Neuronal stem cell (in vitro differentiated cells): ENCODE measurements at regions not wholly inside any gene's neighbourhood (a gene's known extent, or its start where the extent isn't known, plus 50 kb on each side); places are given as distances from the start of the nearest gene placed in this dataset.

Experiments used
- DNase-seq: peaks from one replicate; pipeline ENCODE4 v3.0.0-alpha.2; 2013; ENCODE audit warnings: low spot score
- H2AFZ ChIP-seq: one replicate; pipeline ENCODE4 v1.6.1; 2013; ENCODE audit warnings: mild to moderate bottlenecking, low read length, inconsistent platforms
- H2AK5ac ChIP-seq: 2 replicates; pipeline ENCODE4 v1.6.1; 2013; ENCODE audit warnings: low read depth, mild to moderate bottlenecking, inconsistent platforms, low read length, moderate library complexity, mixed read lengths
- H2BK120ac ChIP-seq: 2 replicates; pipeline ENCODE4 v1.6.1; 2013; ENCODE audit warnings: low read depth, mild to moderate bottlenecking, inconsistent platforms, low read length, moderate library complexity, mixed read lengths
- H2BK12ac ChIP-seq: one replicate; pipeline ENCODE4 v1.6.1; 2013; ENCODE audit warnings: low read length, inconsistent platforms
- H2BK15ac ChIP-seq: 2 replicates; pipeline ENCODE4 v1.6.1; 2013; ENCODE audit warnings: mild to moderate bottlenecking, low read length, inconsistent platforms, mixed read lengths
- H2BK5ac ChIP-seq: one replicate; pipeline ENCODE4 v1.6.1; 2013; ENCODE audit warnings: inconsistent platforms, mild to moderate bottlenecking, low read length, moderate library complexity
- H3K14ac ChIP-seq: one replicate; pipeline ENCODE4 v1.6.1; 2013; ENCODE audit warnings: low read length, inconsistent platforms
- H3K18ac ChIP-seq: 2 replicates; pipeline ENCODE4 v1.6.1; 2013; ENCODE audit warnings: low read length, inconsistent platforms
- H3K23ac ChIP-seq: 2 replicates; pipeline ENCODE4 v1.6.1; 2013; ENCODE audit warnings: low read depth, mild to moderate bottlenecking, mixed read lengths, low read length, inconsistent platforms; ENCODE audit not compliant: poor library complexity
- H3K27ac ChIP-seq: replicated peaks from 3 replicates; pipeline ENCODE4 v1.5.1; 2013; ENCODE audit warnings: low read length, inconsistent platforms
- H3K27me3 ChIP-seq, 3 experiments: 2 replicates each; pipeline ENCODE4 v1.6.1; 2013; ENCODE audit warnings: low read length in 3 of 3, mild to moderate bottlenecking in 2 of 3, inconsistent platforms in 1 of 3, low read depth in 1 of 3, mixed read lengths in 1 of 3, moderate library complexity in 1 of 3; ENCODE audit not compliant: control insufficient read depth in 3 of 3, insufficient read depth in 3 of 3
- H3K36me3 ChIP-seq, 2 donors: replicated peaks in 1 of 2; 2 replicates each; pipeline ENCODE4 v1.6.1; 2013; ENCODE audit warnings: low read length in 2 of 2; ENCODE audit not compliant: control insufficient read depth in 2 of 2, insufficient read depth in 2 of 2
- H3K4ac ChIP-seq: 2 replicates; pipeline ENCODE4 v1.6.1; 2013; ENCODE audit warnings: inconsistent platforms, mild to moderate bottlenecking, low read length, moderate library complexity
- H3K4me1 ChIP-seq, 2 donors: 1 replicate in 1 of 2; 2 replicates in 1 of 2; pipeline ENCODE4 v1.6.1; 2013; ENCODE audit warnings: low read length in 2 of 2, low read depth in 1 of 2; ENCODE audit not compliant: control insufficient read depth in 2 of 2, insufficient read depth in 1 of 2
- H3K4me2 ChIP-seq: one replicate; pipeline ENCODE4 v1.6.1; 2013; ENCODE audit warnings: mild to moderate bottlenecking, low read length, inconsistent platforms; ENCODE audit not compliant: insufficient read depth, poor library complexity, severe bottlenecking
- H3K4me3 ChIP-seq, 2 donors: 2 replicates each; pipeline ENCODE4 v1.5.1; 2013; ENCODE audit warnings: low read length in 2 of 2, mild to moderate bottlenecking in 2 of 2, inconsistent platforms in 1 of 2, moderate library complexity in 1 of 2
- H3K79me1 ChIP-seq: one replicate; pipeline ENCODE4 v1.6.1; 2013; ENCODE audit warnings: low read depth, mild to moderate bottlenecking, inconsistent platforms, low read length, moderate library complexity
- H3K9ac ChIP-seq: one replicate; pipeline ENCODE4 v1.6.1; 2013; ENCODE audit warnings: mild to moderate bottlenecking, low read depth, low read length, inconsistent platforms; ENCODE audit not compliant: poor library complexity
- H3K9me3 ChIP-seq, 2 donors: replicated peaks in 1 of 2; 2 replicates each; pipeline versions ENCODE3 to v1.6.1; 2013; ENCODE audit warnings: low read length in 2 of 2, mild to moderate bottlenecking in 2 of 2, inconsistent platforms in 1 of 2, low read depth in 1 of 2, mixed read lengths in 1 of 2, moderate library complexity in 1 of 2; ENCODE audit not compliant: control insufficient read depth in 2 of 2, insufficient read depth in 1 of 2
- H4K8ac ChIP-seq: one replicate; pipeline ENCODE4 v1.6.1; 2013; ENCODE audit warnings: low read depth, mild to moderate bottlenecking, inconsistent platforms, low read length, moderate library complexity
- H4K91ac ChIP-seq: one replicate; pipeline ENCODE4 v1.6.1; 2013; ENCODE audit warnings: low read length, low read depth, mild to moderate bottlenecking, inconsistent platforms; ENCODE audit not compliant: poor library complexity
- WGBS, 2 donors: extraction: QIAGEN DNeasy Blood & Tissue Kit; methylation state at CpG; one replicate each; pipeline ENCODE4 v1.1.7; 2013; ENCODE audit warnings: missing lambda C conversion rate in 2 of 2, mixed read lengths in 1 of 2; ENCODE audit not compliant: insufficient read length in 2 of 2, insufficient replicate concordance in 1 of 2; ENCODE audit errors: extremely low coverage in 2 of 2; 5-methylcytosine and 5-hydroxymethylcytosine counted together

DNA sequence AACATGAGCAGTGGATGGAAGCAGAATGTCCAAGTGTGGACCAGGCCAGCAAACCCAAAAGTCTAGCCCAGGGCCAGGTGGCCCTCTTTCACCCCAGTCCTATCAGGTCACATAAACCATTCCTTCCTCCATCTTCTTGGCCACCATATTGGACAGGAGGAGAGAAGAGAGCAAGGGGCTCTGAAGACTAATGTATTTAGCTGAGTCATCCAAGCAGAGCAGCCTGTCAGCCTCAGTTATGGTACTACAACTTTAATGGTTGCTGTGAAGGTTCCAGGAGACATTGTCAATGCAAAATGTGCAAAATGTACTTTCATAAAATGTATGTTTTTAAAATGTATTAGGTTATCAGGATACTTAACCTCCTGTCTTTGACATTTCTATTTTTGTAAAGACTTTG, 159.5 kb downstream of the GPAM start:
- H3K36me3 ChIP-seq = no peaks in the 10 kb centered on the region
- H3K79me1 ChIP-seq = no peaks in the 10 kb centered on the region
- no peak overlapping the region for H3K27ac ChIP-seq
- H2AFZ ChIP-seq = no peak overlapping the region
- no peak overlapping the region for H3K14ac ChIP-seq
- H2BK5ac ChIP-seq = no peak overlapping the region
- H2BK15ac ChIP-seq = no peak overlapping the region
- H3K23ac ChIP-seq = no peak overlapping the region
- no peaks in the 10 kb centered on the region for H3K9me3 ChIP-seq
- H2BK12ac ChIP-seq = no peak overlapping the region
- no peak overlapping the region for H2AK5ac ChIP-seq
- no peak overlapping the region for H3K18ac ChIP-seq
- H4K91ac ChIP-seq = no peak overlapping the region
- no peak overlapping the region for H2BK120ac ChIP-seq
- H3K4me1 ChIP-seq = no peaks in the 10 kb centered on the region
- no peak overlapping the region for H3K4me3 ChIP-seq
- H3K4ac ChIP-seq = no peak overlapping the region
- H3K9ac ChIP-seq = no peak overlapping the region
- no peak for DNase-seq
- no peak overlapping the region for H3K4me2 ChIP-seq
- H3K27me3 ChIP-seq = no peaks in the 10 kb centered on the region
- no peak overlapping the region for H4K8ac ChIP-seq

DNA sequence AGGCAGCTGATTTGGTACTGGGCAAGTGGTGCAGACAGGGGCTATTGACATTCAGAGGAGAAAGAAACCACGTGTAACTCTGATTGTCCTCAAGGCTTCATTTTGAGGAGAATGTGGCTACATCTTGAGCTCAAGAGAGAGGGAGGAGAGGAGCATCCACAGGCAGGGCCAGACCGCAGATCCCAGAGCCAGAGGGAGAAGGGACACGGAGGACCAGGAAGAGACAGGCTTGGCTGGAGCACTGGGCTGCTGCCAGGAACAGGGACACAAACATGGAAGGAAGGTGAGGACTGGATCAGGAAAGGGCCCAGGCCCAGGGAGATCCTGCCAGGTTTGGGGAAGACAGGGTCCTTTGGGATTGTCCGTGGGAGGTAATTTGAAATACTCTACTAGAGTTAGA, 158.3 kb downstream of the GPAM start:
- H3K27ac ChIP-seq = no peak overlapping the region
- no peaks in the 10 kb centered on the region for H3K4me1 ChIP-seq
- WGBS, 2 donors = no CpG with 5 or more reads among the region's 4 CpGs
- no peak overlapping the region for H2BK5ac ChIP-seq
- no peak overlapping the region for H2BK120ac ChIP-seq
- no peak overlapping the region for H3K4ac ChIP-seq
- no peak overlapping the region for H3K9ac ChIP-seq
- H3K36me3 ChIP-seq = no peaks in the 10 kb centered on the region
- no peak overlapping the region for H2BK12ac ChIP-seq
- no peak overlapping the region for H3K4me3 ChIP-seq
- no peak overlapping the region for H4K8ac ChIP-seq
- no peak for DNase-seq
- H3K18ac ChIP-seq = no peak overlapping the region
- H3K9me3 ChIP-seq = no peaks in the 10 kb centered on the region
- H3K79me1 ChIP-seq = no peaks in the 10 kb centered on the region
- no peak overlapping the region for H2AFZ ChIP-seq
- H3K4me2 ChIP-seq = no peak overlapping the region
- H2BK15ac ChIP-seq = no peak overlapping the region
- no peaks in the 10 kb centered on the region for H3K27me3 ChIP-seq
- H3K23ac ChIP-seq = no peak overlapping the region
- H4K91ac ChIP-seq = no peak overlapping the region
- H2AK5ac ChIP-seq = no peak overlapping the region
- H3K14ac ChIP-seq = no peak overlapping the region

DNA sequence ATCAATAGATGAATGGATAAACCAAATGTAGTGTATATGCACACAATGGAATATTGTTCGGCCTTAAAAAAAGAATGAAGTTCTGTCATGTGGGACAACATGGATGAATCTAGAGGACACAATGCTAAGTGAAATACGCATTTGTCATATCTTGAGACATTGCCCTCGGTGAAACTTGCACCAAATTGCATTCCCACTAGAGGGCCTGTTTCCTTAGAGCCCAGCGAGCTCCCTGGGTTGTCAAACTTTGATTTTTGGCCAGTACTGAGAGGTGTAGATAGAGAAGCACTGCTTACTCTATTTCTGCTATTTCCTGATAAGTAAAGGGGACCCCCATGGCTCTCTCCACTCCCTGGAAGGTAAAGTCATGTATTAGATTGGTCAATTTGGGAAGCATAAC, 157.1 kb downstream of the GPAM start:
- H3K36me3 ChIP-seq = no peaks in the 10 kb centered on the region
- no peaks in the 10 kb centered on the region for H3K79me1 ChIP-seq
- H3K4ac ChIP-seq = no peak overlapping the region
- H3K18ac ChIP-seq = no peak overlapping the region
- H3K14ac ChIP-seq = no peak overlapping the region
- no peak overlapping the region for H3K27ac ChIP-seq
- H2BK12ac ChIP-seq = no peak overlapping the region
- H2BK120ac ChIP-seq = no peak overlapping the region
- WGBS, 2 donors = no CpG with 5 or more reads among the region's 4 CpGs
- no peak overlapping the region for H2AFZ ChIP-seq
- DNase-seq = no peak
- H3K27me3 ChIP-seq = no peaks in the 10 kb centered on the region
- no peak overlapping the region for H2BK5ac ChIP-seq
- no peaks in the 10 kb centered on the region for H3K9me3 ChIP-seq
- H3K9ac ChIP-seq = no peak overlapping the region
- no peak overlapping the region for H3K23ac ChIP-seq
- H2BK15ac ChIP-seq = no peak overlapping the region
- H3K4me2 ChIP-seq = no peak overlapping the region
- no peaks in the 10 kb centered on the region for H3K4me1 ChIP-seq
- H4K91ac ChIP-seq = no peak overlapping the region
- H2AK5ac ChIP-seq = no peak overlapping the region
- H4K8ac ChIP-seq = no peak overlapping the region
- H3K4me3 ChIP-seq = no peak overlapping the region

DNA sequence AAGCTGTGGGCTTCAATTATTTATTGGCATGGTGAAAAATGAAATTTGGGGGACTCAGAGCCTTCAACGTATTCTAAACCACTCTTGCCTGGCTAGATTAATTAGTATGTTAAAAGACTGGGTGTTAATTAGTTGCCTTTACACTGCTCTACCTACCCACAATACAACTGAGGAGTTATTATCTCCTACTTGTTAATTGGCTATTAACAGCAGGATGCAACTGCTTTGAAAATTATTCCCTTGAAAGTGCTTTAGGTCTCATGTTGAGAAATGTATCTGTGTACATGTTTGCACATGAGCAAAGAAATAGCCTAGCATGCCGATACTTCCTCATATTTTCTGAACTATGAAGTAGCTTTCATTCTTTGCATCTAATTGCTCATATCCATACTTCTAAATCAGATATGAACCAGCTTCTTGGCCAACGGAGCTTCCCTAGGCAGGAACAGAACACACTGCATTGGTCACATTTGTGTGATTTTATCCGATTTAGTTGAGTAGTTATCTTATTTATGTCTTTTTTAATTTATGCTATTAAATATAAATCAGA, 155.8 kb downstream of the GPAM start:
- Histone ChIP-seq H3K23ac (no peak overlapping the region), H2BK15ac (no peak overlapping the region), H3K27ac (no peak overlapping the region), H3K4me2 (no peak overlapping the region), H2BK5ac (no peak overlapping the region), H3K27me3 (no peaks in the 10 kb centered on the region), H2AFZ (no peak overlapping the region), H2BK12ac (no peak overlapping the region), H3K79me1 (no peaks in the 10 kb centered on the region), H3K36me3 (no peaks in the 10 kb centered on the region), H3K4ac (no peak overlapping the region), H4K8ac (no peak overlapping the region), H2AK5ac (no peak overlapping the region), H4K91ac (no peak overlapping the region), H3K4me1 (no peaks in the 10 kb centered on the region), H3K4me3 (no peak overlapping the region), H2BK120ac (no peak overlapping the region), H3K9me3 (no peaks in the 10 kb centered on the region), H3K9ac (no peak overlapping the region), H3K18ac (no peak overlapping the region), H3K14ac (no peak overlapping the region)
- WGBS, 2 donors = no CpG with 5 or more reads among the region's 4 CpGs
- no peak for DNase-seq
